ENCODE measurements at regions not wholly inside any gene's neighbourhood (a gene's known extent, or its start where the extent isn't known, plus 50 kb on each side); places are given as distances from the start of the nearest gene placed in this dataset.

DNA sequence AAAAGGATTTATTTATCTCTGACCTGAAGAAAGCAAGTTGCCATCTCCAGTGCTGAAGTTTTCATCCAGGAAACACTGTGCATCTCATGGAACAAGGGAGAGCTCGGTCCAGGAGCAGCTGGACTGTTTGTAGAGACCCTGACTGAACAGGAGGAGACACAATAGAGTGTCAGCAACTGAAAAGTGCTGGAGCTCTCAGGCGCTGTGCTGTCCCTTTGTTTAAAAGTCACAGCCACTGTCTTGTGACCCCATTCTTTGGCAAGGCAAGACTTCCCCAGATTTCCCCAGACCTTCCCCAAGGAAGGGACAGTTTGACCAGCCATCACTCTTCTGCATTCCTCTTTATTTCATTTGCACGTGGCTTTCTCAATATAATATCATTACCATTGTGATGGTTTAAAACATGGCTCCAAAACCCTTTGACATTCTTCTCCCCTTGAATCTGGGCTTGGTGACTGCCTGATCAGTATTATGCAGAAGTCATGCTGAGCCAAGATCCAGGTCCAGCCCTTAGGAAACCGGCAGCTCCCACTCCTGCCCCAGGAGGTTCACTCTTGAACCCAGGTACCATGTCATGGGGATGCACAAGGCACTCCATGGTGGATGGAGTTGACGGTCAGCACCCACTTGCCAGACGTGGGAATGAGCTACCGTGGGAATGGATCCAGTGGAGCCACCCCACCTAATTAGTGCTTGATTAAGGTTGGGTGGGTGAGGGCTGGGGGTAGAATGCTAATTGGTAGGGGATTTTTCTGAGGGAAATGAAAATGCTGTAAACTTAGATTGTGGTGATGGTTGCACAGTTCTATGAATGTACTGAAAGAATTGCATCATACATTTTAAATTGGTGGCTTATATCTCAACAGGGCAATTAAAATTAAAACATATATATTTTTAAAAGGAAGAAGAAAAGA, 497.9 kb upstream of the RAB6C start:
- DNase-seq: no peak
- H3K27ac ChIP-seq: no peak overlapping the region
- no peaks in the 10 kb centered on the region for H3K9me3 ChIP-seq
- H3K4me1 ChIP-seq: no peaks in the 10 kb centered on the region
- 50% methylated on average over 7 of the region's 7 CpGs for WGBS (ENCODE audit: insufficient coverage, low coverage, low lambda C conversion rate, missing lambda C conversion rate)
- H3K36me3 ChIP-seq: no peaks in the 10 kb centered on the region
- ATAC-seq: no peak
- no peak overlapping the region for H3K4me3 ChIP-seq
- intact Hi-C loops (cut with DNase I): no loop called here
- H3K27me3 ChIP-seq: no peaks in the 10 kb centered on the region
- TF ChIP-seq POLR2A (IDR thresholded peaks at IDR 0.05): no peak

DNA sequence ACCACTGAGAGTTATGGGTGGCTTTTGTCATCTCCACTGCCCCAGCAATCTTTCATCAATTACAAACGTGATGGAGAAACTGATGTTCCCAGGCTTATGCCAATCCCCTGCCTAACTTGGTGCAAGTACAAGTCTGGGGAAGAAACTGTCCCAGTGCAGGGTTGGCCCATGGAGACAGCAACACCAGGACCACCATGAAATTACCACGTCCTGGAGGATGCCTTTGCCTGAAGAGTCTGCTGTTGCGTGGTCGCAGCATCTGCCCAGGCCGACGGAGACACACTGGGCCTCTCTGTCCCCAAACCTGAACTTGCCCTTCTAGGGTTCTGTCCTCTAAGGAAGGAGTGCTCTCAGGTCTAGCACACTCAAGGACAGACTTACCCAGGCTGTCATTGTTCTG, 496.8 kb upstream of the RAB6C start:
- no peak for ATAC-seq
- H3K4me3 ChIP-seq: no peak overlapping the region
- H3K4me1 ChIP-seq: no peaks in the 10 kb centered on the region
- no peak for DNase-seq
- no peaks in the 10 kb centered on the region for H3K27me3 ChIP-seq
- 57% methylated on average over 3 of the region's 6 CpGs for WGBS (ENCODE audit: insufficient coverage, low coverage, low lambda C conversion rate, missing lambda C conversion rate)
- TF ChIP-seq, protein P1, sequence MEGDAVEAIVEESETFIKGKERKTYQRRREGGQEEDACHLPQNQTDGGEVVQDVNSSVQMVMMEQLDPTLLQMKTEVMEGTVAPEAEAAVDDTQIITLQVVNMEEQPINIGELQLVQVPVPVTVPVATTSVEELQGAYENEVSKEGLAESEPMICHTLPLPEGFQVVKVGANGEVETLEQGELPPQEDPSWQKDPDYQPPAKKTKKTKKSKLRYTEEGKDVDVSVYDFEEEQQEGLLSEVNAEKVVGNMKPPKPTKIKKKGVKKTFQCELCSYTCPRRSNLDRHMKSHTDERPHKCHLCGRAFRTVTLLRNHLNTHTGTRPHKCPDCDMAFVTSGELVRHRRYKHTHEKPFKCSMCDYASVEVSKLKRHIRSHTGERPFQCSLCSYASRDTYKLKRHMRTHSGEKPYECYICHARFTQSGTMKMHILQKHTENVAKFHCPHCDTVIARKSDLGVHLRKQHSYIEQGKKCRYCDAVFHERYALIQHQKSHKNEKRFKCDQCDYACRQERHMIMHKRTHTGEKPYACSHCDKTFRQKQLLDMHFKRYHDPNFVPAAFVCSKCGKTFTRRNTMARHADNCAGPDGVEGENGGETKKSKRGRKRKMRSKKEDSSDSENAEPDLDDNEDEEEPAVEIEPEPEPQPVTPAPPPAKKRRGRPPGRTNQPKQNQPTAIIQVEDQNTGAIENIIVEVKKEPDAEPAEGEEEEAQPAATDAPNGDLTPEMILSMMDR (IDR thresholded peaks at IDR 0.05): no peak
- no peak for TF ChIP-seq POLR2A (IDR thresholded peaks at IDR 0.05)
- no peak overlapping the region for H3K27ac ChIP-seq
- no peaks in the 10 kb centered on the region for H3K36me3 ChIP-seq
- intact Hi-C loops (cut with DNase I): no loop called here
- no peaks in the 10 kb centered on the region for H3K9me3 ChIP-seq

- Histone ChIP-seq H3K27me3 (no peaks in the 10 kb centered on the region), H3K36me3 (no peaks in the 10 kb centered on the region), H3K4me3 (no peak overlapping the region), H3K4me1 (no peaks in the 10 kb centered on the region), H3K9me3 (no peaks in the 10 kb centered on the region), H3K27ac (no peak overlapping the region)
- no peak for DNase-seq
- ATAC-seq: peak in 2 of 4 donors; percentile 38 to 40
- intact Hi-C loops (cut with DNase I): no loop called here
- WGBS (ENCODE audit: insufficient coverage, low coverage, low lambda C conversion rate, missing lambda C conversion rate): 41% methylated on average over 4 of the region's 4 CpGs
- TF ChIP-seq, protein P1 (IDR thresholded peaks at IDR 0.05): no peak
- no peak for TF ChIP-seq POLR2A (IDR thresholded peaks at IDR 0.05)
Observed at GRCh38 chr2:129483366-129483765, 496.1 kb upstream of the RAB6C start.

DNA sequence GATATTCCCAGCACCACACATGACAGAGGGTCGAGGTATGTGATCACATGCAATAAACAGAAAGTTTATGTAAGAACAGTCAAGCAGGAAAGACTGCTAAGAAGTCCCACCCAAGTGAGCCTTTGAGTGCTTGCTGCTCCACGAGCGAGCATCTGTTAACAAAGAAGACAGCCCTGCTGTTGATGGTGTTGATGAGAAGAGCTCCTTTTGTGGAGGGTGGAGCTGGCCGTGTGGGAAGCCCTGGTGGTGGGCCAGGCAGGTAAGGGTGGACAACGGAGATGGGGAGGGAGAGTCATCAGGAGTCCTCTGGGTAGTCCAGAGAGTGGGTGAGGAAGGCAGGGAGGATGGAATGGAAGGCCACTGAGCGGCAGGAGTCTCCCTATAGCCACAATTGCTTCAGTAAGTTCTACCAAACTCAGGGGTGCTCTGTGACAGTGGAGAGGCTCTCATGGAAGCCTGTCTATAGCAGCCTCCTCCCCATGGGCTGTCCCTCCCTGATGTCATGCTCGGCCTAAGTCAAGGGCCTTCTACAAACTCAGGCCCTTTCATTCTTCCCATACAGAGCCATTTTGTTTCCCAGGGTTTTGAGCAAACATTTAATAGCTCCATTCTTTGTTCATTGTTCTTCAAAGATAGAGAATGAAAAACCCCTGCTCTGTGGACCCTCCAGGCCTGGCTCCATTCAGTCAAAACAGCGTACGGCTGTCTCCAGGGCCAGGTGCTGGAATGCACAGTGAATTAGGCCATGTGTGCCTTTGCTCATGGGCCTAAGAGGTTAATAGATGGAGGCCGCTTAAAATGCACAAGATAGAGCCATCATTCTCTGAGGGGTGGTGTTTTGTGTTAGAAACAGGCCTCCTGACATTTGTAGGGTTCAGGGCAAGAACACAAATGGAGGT, 494.2 kb upstream of the RAB6C start:
- Histone ChIP-seq H3K36me3 (no peaks in the 10 kb centered on the region), H3K27me3 (no peaks in the 10 kb centered on the region), H3K4me3 (no peak overlapping the region), H3K9me3 (no peaks in the 10 kb centered on the region), H3K4me1 (no peaks in the 10 kb centered on the region), H3K27ac (no peak overlapping the region)
- no peak for ATAC-seq
- DNase-seq: no peak
- WGBS (ENCODE audit: insufficient coverage, low coverage, low lambda C conversion rate, missing lambda C conversion rate): 60% methylated on average over 6 of the region's 10 CpGs
- TF ChIP-seq POLR2A (IDR thresholded peaks at IDR 0.05): no peak
- TF ChIP-seq, protein P1 (IDR thresholded peaks at IDR 0.05): no peak
- intact Hi-C loops (cut with DNase I): no loop called here

DNA sequence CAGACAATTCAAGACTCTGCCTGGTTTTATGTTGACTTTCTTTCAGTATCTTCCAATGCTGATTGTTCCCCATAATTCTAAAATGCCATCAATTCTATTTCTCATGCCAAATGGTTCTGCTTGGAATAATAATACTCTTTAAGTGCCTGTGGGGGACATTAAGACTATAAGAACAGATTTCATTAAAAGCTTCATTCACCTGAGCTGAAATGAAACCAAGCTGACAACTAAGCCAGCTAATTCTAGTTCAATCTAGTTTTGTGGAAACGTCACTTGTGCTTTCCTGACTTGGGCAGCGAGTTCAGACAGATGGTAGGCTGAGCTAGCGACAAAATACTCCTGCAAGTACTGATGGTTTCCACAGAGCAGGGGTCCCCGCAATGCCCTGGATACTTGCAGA, 491.1 kb upstream of the RAB6C start:
- no peaks in the 10 kb centered on the region for H3K36me3 ChIP-seq
- no peak for DNase-seq
- no peaks in the 10 kb centered on the region for H3K27me3 ChIP-seq
- intact Hi-C loops (cut with DNase I): no loop called here
- no peak for TF ChIP-seq POLR2A (IDR thresholded peaks at IDR 0.05)
- TF ChIP-seq, protein P1 (IDR thresholded peaks at IDR 0.05): no peak
- no peak overlapping the region for H3K4me3 ChIP-seq
- no peaks in the 10 kb centered on the region for H3K9me3 ChIP-seq
- ATAC-seq: no peak
- no peak overlapping the region for H3K27ac ChIP-seq
- H3K4me1 ChIP-seq: no peaks in the 10 kb centered on the region
- WGBS (ENCODE audit: insufficient coverage, low coverage, low lambda C conversion rate, missing lambda C conversion rate): 45% methylated on average over 4 of the region's 4 CpGs

Measured in right lobe of liver (tissue), 6 donors.